Glomerular visceral epithelial cell (primary cell): ENCODE measurements at regions not wholly inside any gene's neighbourhood (a gene's known extent, or its start where the extent isn't known, plus 50 kb on each side); places are given as distances from the start of the nearest gene placed in this dataset.
"Not testable (repeated sequence)": the region's sequence is repeated elsewhere in the genome, so short reads cannot be mapped to it uniquely, and the experiment has no call there.

Experiments used
- DNase-seq: peaks from one replicate; pipeline ENCODE4 v3.0.0-alpha.2; 2016; ENCODE audit errors: extremely low spot score

DNA sequence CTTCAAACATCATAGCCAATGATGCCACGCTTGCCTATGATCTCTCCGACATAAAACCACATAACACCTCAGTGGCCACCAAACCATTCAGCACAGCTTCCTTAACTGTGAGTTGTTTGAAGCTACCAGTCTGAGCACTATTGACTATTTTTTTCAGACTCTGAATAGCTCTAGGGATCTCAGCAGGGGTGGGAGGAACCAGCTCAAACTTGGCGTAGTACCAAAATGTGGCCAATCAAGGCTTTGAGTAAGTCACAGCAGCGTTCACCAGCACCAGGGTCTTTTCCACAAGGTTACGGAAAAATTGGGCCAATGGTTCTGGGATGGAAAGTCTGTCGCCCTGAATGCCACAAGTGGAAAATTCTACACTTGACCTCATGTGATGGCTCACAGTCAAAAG lies 70.6 kb downstream of the SMPDL3A start:
- no peak for DNase-seq

DNA sequence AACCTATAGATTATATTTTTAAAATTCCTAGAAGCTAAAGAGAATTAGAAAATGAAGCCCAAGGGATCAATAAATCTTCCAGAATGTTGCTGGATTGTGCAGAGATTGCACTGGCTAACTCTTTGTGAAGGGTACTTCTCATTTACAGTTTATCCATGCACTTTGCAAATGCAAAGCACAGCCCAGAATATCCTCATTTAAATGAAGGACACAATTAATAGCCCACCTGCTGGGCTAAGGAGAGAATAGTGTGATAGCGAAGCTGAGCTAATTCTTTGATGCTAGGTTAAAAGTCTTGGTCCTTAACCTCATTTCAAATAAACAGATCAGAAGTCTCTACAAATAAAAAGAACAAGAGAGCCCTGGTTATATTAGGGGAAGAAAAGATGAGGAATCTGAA lies 72.5 kb downstream of the SMPDL3A start:
- no peak for DNase-seq

DNA sequence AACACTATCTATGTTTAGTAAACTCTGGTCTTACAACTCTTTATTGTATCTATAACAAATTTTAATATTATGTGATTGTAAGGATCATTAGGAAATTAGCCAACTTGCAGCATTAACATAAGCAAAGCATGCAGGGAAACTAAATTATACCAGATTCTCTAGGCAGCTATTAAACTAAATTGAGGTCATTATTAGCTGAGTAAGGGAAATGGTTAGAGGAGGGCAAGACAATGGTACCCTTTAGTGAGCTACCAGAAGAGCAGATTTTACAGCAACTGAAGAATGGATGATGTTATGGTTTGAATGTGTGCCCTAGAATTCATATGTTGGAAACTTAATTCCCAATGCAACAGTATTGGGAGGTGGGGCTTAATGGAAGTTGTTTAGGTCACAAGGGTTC lies 79.1 kb downstream of the SMPDL3A start:
- DNase-seq, result no peak

DNA sequence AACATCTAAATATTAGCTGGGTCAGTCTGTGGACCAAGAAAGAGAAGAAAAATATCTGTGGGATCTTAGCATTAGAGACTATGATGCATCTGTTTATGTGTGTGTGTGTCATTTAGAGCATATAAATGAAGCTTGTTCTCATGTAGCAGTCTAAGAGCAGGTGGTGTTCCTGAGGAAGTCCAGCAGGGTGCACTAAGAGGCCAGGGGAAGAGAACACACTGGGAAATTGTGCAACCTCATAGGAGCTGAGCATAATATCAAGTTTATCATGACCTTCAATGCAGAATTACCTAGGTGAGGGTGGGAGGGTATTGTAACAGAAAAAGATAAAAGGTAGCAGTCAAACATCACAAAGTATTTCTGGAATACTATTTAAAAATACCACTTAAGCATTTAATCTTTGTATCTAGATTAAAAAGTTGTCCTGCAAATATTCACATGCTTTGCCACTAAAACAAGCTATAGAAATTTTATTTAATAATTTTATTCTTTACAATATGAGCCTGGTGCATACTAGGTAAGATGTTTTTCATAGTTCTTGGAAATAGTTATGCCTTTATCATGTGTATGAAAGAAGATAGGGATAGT lies 80.5 kb downstream of the SMPDL3A start:
- peak; percentile 35 for DNase-seq

DNA sequence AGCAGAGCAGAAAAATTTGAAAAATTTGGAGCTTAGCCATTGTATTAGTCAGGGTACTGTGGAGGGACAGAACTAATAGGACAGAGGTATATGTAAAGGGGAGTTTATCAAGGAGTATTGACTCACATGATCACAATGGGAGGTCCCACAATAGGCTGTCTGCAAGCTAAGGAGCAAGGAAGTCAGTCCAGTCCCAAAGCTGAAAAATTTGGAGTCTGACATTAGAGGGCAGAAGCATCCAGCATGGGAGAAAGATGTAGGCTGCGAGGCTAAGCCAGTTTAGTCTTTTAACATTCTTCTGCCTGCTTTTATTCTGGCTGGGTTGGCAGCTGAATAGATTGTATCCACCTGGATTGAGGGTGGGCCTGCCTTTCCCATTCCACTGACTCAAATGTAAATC lies 82.0 kb downstream of the SMPDL3A start:
- no peak for DNase-seq

DNA sequence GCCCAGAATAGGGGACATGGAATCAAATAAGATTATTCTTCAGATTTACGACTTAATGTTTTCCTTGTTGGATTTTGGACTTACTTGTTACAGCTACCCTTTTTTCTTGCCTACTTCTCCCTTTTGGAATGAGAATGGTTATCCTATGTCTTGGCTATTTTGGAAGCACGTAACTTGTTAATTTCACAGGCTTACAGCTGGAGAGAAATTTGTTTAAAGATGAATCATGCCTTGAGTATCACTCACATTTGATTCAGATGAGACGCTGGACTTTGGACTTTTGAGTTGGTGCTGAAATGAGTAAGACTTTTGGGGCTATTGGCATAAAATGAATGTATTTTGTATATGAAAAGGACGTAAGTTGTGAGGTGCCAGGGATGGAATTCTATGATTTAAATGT lies 83.3 kb downstream of the SMPDL3A start:
- DNase-seq, result no peak

DNA sequence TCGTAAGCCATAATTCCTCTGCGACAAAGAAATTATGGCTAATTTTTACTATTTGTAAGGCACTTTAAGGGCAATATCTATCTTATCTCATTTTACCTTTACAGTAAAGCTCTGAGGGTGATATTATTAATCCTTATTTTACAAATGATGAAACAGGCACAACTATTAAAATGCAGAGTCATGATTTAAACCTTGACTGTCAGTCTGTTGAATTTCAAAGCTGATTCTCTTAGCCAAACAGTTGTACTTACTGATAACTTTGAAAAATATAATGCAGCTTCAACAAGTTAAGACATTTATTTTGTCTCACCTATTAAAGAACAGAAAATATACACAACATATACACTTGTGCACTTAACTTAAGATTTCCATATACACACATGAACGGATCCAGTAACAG lies 88.2 kb downstream of the SMPDL3A start:
- no peak for DNase-seq

DNA sequence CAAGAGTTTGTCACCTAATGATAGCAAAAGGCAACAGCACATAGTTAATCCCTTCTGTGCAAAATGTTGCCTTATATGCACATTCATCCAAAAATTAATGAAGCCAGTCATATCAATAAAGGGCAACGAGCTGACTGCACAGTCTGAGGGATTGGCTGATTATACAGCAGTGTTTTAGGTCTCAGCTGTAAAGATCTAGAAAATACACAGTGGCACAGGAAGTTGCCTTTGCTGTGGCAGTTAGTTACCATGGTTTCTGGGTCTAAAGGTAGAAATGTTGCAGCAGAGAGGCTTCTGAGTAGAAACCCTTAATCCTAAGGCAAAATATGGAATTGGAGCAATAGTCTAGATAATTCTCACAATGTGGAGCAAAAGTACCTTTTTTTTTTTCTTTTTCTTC lies 89.7 kb downstream of the SMPDL3A start:
- DNase-seq, result no peak

DNA sequence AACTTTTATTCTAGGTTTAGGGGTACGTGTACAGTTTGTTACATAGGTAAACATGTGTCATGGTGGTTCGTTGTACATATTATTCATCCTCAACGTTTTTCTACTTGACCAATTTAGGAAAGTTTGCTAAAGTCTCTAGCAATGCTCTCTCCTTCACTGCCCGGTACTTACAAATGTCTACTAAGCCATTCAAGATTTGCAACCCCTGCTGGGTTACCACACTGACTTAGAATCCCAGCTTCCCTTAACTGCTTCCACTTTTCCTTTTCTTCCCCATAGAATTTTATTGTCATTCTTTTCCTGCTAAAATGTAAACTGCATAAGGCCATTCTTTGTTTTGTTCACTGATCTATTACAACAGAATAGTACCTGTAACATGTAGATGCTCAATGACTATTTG lies 97.4 kb downstream of the SMPDL3A start:
- DNase-seq, result no peak

DNA sequence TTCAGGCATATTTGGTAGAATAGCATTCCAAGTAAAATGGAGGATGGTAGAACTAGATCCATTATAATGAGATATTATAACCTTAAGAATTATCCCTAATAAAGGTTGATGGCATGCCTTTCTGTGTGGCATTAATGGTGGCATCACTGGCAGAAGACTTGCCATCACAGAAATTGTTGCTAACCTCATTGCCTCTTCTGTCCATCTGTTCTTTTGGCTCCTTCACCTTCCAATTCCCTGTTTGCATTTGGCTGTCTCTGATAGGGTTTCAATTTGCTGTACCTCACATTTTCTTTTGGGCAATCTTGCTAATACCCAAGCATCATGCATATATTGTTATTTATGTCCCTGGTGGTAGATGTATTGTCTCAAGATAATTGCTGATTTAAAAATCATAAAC lies 98.9 kb downstream of the SMPDL3A start:
- no peak for DNase-seq

DNA sequence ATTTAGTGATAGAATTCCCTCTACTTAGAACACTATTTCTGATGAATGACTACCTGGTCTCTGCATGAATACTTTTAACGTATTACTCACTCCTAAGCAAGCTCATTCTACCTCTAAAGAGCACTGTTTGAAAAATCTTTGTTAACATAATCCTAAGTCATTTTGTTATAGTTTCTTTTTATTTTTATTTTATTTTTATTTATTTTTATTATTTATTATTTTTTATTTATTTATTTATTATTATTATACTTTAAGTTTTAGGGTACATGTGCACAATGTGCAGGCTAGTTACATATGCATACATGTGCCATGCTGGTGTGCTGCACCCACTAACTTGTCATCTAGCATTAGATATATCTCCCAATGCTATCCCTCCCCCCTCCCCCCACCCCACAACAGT lies 99.6 kb downstream of the SMPDL3A start:
- DNase-seq, result not testable (repeated sequence)

DNA sequence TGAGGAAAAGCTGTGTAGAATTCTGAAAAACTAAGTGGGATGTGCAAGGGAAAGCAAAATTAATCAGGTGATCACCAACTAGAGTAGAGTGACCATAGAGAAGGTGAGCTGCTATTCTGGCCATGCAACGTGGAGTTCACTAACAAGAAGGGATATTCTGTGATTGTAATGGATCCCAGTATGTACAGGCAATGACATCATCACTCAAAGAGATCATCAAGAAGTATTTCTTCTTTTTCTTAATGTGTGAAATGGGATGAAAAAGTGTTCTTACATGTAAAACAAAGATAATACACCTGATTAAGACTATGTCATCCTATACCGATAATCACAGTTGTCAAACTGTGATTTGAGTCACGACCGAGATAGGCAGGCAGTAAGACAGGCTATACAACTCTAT lies 101.2 kb downstream of the SMPDL3A start:
- no peak for DNase-seq

DNA sequence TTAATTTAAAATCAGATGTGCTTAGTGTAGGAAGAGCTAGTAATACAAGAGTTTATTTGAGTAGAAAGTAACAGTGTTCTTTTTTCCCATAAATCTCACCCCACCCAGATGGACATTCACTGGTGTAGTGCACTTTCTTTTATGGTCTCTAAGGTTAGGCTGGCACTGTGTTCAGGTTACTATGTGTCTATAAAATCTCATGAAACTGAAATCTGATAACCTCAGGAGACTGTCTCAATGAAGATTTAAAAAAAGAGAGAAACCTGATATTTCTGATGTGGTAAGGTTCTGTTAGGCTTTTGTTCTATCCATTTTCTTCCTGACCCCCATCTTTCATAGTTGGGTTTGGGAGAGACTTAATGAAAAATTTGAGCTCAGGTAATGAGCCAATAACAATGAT lies 101.2 kb upstream of the CLVS2 start:
- DNase-seq, result no peak

DNA sequence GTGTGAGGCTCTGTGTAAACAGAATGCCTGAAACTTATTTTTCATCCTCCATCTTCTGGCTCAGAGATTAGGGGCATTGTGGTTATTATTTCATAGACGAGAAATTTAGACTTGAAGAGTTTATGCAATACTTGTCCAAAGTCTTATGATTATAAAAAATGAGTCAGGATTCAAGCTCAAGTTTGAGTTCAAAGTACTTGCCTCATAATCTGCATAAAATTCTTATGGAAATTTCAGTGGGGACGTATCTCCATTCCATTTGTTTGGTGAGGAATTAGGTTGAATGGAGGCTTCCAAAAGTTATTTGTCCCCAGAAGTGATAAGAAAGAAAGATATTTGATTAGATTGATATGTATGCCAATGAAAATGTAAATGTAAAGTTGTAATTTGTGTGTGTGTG lies 93.7 kb upstream of the CLVS2 start:
- DNase-seq, result no peak

DNA sequence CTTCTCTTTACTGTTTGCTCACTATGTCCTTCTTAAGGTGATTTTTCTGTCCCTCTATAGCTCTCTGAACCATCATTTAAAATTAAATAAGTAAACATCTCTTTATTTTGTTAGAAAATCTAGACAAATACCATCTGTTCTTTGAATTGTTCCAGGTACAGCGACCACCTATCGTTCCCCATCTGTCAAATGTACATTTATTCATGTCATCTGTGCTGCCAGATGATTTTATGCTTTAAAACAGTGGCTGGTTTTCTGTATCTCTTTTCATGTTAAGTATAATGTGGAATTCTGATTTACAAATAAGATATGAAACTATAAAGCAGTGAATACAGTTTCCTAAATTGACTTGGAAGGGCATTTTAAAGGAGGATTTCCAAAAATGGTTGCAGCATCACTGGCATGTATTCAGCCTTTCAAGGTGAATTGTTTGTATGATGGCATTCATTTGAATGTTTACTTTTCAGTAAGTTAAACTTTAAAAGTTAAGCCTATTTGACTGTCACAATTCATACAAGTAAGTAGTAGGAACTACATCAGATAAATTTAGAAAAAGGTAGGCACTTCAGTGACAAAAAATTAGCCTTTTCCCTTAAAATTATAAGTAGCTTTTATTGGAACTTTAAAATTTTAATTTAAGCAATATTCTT lies 92.6 kb upstream of the CLVS2 start:
- no peak for DNase-seq

DNA sequence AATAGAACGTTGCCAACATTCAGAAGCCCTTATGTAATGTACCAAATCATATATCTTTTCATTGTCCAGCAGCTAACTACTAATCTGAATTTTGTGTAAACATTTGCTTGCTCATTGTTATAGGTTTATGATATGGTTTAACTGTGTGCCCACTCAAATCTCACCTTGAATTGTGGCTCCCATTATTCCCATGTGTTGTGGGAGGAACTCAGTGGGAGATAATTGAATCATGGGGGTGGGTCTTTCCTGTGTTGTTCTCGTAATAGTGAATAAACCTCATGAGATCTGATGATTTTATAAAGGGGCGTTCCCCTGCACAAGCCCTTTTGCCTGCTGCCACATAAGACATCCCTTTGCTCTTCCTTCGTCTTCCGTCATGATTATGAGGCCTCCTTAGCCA lies 91.9 kb upstream of the CLVS2 start:
- no peak for DNase-seq

DNA sequence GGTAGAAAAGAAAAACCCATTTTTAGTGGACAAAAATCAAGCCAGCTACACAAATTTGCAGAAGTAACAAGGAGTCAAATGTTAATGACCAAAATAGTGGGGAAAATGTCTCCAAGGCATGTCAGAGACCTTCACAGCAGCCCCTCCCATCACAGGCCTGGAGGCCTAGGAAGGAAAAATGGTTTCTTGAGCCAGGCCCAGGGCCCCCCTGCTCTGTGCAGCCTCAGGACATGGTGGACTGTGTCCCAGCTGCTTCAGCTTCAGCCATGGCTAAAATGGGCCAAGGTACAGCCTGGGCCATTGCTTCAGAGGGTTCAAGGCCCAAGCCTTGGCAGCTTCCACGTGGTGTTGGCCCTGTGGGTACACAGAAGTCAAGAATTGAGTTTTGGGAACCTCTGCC lies 82.5 kb upstream of the CLVS2 start:
- DNase-seq, result no peak

DNA sequence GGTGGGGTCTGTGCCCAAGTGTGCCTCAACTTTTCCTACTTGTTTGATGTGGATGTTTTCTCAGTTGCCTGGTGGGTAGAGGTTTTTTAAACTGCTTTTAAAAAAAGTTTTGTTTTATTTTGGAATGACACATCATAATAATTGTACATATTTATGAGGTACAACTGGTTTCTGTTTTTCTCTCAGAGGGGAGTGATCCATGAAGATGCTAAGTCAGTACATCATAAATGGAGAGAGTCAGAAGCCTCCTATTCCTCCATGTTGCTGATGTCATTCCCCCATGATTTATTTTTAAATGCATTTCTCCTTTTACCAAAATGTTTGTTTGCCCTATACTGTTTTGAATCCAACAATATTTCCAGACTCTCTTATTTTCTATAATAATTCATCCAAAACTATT lies 77.3 kb upstream of the CLVS2 start:
- no peak for DNase-seq

DNA sequence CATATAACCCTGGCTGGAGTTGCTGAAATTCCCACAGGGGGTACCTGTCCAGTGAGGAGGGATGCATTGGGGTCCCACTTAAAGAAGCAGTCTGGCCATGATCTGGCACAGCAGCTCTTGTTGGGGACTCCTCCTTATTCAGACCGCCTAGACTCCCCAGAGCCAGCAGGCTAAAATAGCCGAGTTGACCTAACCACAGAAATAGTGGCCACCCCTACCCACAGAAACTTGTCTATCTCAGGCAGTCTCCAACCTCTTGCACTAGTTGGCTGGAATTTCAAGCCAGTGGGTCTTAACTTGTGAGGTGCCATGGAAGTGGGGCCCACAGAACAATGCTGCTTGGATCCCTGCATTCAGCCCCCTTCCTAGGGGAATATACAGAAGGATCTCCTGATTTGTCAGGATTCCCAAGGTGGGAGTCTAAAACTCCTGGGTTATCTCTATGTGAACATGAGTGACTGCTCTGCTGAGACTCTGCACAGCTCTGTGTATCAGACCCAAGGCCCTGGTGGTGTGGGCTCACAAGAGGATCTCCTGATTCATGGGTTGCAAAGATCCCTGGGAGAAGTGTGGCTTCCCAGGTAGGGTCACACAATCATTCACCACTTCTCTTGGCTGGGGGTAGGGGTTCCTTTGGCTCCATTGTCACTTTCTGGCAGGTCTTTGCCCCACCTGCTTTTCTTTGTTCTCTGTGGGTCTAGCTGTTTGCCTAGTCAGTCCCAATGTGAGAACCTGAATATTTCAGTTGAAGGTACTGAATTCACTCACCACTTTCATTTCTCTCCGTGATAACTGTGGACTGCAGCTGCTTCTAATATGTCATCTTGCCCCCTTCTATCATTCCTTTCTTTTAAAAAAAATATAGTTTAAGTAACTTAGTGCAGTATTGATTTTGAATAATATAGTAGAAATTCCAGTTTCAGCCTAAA lies 65.5 kb upstream of the CLVS2 start:
- DNase-seq, result no peak

DNA sequence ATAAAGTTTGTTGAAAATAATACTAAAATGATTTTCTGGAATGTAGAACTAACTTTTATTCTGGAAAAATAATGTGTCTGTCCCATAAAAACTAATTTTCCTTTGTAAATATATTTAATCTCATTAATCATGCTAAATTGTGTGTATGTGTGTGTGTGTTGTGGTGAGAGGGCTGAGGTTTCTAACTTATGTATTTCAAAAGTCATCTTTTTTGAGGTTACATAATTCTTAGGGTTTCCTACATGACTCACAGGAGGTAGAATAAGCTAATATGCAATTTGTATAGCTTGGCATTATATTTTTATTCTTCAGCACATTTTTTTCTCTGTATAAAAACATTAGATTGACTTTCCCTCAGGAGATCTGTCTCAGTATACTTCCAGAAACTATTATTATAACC lies 64.1 kb upstream of the CLVS2 start:
- DNase-seq, result no peak

DNA sequence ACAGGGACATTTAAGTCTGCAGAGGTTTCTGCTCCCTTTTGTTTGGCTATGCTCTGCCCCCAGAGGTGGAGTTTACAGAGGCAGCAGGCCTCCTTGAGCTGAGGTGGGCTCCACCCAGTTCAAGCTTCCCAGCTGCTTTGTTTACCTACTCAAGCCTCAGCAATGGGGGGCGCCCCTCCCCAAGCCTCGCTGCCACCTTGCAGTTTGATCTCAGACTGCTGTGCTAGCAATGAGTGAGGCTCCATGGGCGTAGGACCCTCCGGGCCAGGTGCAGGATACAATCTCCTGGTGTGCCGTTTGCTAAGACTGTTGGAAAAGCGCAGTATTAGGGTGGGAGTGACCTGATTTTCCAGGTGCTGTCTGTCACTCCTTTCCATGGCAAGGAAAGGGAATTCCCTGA lies 51.1 kb upstream of the CLVS2 start:
- DNase-seq, result not testable (repeated sequence)
